ENCODE measurements at regions not wholly inside any gene's neighbourhood (a gene's known extent, or its start where the extent isn't known, plus 50 kb on each side); places are given as distances from the start of the nearest gene placed in this dataset.

GRCh38 chr5:29715167-29715566 is 1478.3 kb upstream of the CDH6 start:
- no peaks in the 10 kb centered on the region for H3K27me3 ChIP-seq (ENCODE audit: control insufficient read depth, insufficient read depth, low read length)
- no peak overlapping the region for H3K27ac ChIP-seq (ENCODE audit: low read length)
- ATAC-seq (no peak), DNase-seq (no peak)
- Mint-ChIP-seq H3K27me3 (ENCODE audit: low read depth in 2 of 2) (no peaks in the 10 kb centered on the region), H3K4me1 (no peaks in the 10 kb centered on the region), H3K4me3 (no peak overlapping the region), H3K9me3 (peaks cover 16 to 20% of the 10 kb centered on the region in 2 donors), H3K36me3 (peaks cover 9% of the 10 kb centered on the region), H3K27ac (no peak overlapping the region)
- no peaks in the 10 kb centered on the region for H3K36me3 ChIP-seq (ENCODE audit: control insufficient read depth, insufficient read depth, low read length)
- H3K4me1 ChIP-seq (ENCODE audit: control insufficient read depth, insufficient read depth, low read length) = no peaks in the 10 kb centered on the region
- intact Hi-C loops (cut with micrococcal nuclease) = no loop called here
- no peak overlapping the region for H3K4me3 ChIP-seq (ENCODE audit: low read length)
- no peak for TF ChIP-seq CTCF (IDR thresholded peaks at IDR 0.05)
- peaks cover 6% of the 10 kb centered on the region for H3K9me3 ChIP-seq (ENCODE audit: control insufficient read depth, insufficient read depth, low read length)

- no CpG with 5 or more reads among the region's 1 CpG for WGBS (ENCODE audit: insufficient coverage)
- Mint-ChIP-seq H3K4me3 (no peak overlapping the region), H3K27me3 (ENCODE audit: low read depth in 2 of 2) (no peaks in the 10 kb centered on the region), H3K4me1 (no peaks in the 10 kb centered on the region), H3K27ac (no peak overlapping the region), H3K9me3 (peaks cover 17 to 25% of the 10 kb centered on the region in 2 donors), H3K36me3 (peaks cover 9% of the 10 kb centered on the region)
- no peaks in the 10 kb centered on the region for H3K27me3 ChIP-seq (ENCODE audit: control insufficient read depth, insufficient read depth, low read length)
- no peaks in the 10 kb centered on the region for H3K36me3 ChIP-seq (ENCODE audit: control insufficient read depth, insufficient read depth, low read length)
- ATAC-seq (no peak), DNase-seq (no peak)
- no peaks in the 10 kb centered on the region for H3K4me1 ChIP-seq (ENCODE audit: control insufficient read depth, insufficient read depth, low read length)
- H3K27ac ChIP-seq (ENCODE audit: low read length) = no peak overlapping the region
- no peak overlapping the region for H3K4me3 ChIP-seq (ENCODE audit: low read length)
- H3K9me3 ChIP-seq (ENCODE audit: control insufficient read depth, insufficient read depth, low read length) = peaks cover 3% of the 10 kb centered on the region
- intact Hi-C loops (cut with micrococcal nuclease) = no loop called here
- TF ChIP-seq CTCF (IDR thresholded peaks at IDR 0.05) = no peak
Measured at GRCh38 chr5:29702875-29703274, 1490.6 kb upstream of the CDH6 start.

GRCh38 chr5:29701600-29701999 is 1491.9 kb upstream of the CDH6 start:
- no peaks in the 10 kb centered on the region for H3K4me1 Mint-ChIP-seq
- Histone ChIP-seq H3K27me3 (ENCODE audit: control insufficient read depth, insufficient read depth, low read length) (no peaks in the 10 kb centered on the region), H3K4me1 (ENCODE audit: control insufficient read depth, insufficient read depth, low read length) (no peaks in the 10 kb centered on the region), H3K36me3 (ENCODE audit: control insufficient read depth, insufficient read depth, low read length) (no peaks in the 10 kb centered on the region), H3K9me3 (ENCODE audit: control insufficient read depth, insufficient read depth, low read length) (peaks cover 3% of the 10 kb centered on the region), H3K4me3 (ENCODE audit: low read length) (no peak overlapping the region), H3K27ac (ENCODE audit: low read length) (no peak overlapping the region)
- peaks cover 9% of the 10 kb centered on the region for H3K36me3 Mint-ChIP-seq
- H3K27ac Mint-ChIP-seq = no peak overlapping the region
- H3K27me3 Mint-ChIP-seq (ENCODE audit: low read depth in 2 of 2) = no peaks in the 10 kb centered on the region
- no peak for TF ChIP-seq CTCF (IDR thresholded peaks at IDR 0.05)
- DNase-seq = no peak
- H3K4me3 Mint-ChIP-seq = no peak overlapping the region
- peaks cover 16 to 22% of the 10 kb centered on the region in 2 donors for H3K9me3 Mint-ChIP-seq
- intact Hi-C loops (cut with micrococcal nuclease) = no loop called here
- 100% methylated on average over 2 of the region's 4 CpGs for WGBS (ENCODE audit: insufficient coverage)
- no peak for ATAC-seq

GRCh38 chr5:29697785-29698414 is 1495.6 kb upstream of the CDH6 start:
- WGBS (ENCODE audit: insufficient coverage) = 81% methylated on average over 7 of the region's 9 CpGs
- ATAC-seq = no peak
- Histone ChIP-seq H3K27me3 (ENCODE audit: control insufficient read depth, insufficient read depth, low read length) (no peaks in the 10 kb centered on the region), H3K4me3 (ENCODE audit: low read length) (no peak overlapping the region), H3K36me3 (ENCODE audit: control insufficient read depth, insufficient read depth, low read length) (no peaks in the 10 kb centered on the region), H3K27ac (ENCODE audit: low read length) (no peak overlapping the region), H3K4me1 (ENCODE audit: control insufficient read depth, insufficient read depth, low read length) (no peaks in the 10 kb centered on the region), H3K9me3 (ENCODE audit: control insufficient read depth, insufficient read depth, low read length) (peaks cover 3% of the 10 kb centered on the region)
- no peak for DNase-seq
- Mint-ChIP-seq H3K27ac (no peak overlapping the region), H3K4me3 (no peak overlapping the region), H3K4me1 (no peaks in the 10 kb centered on the region), H3K27me3 (ENCODE audit: low read depth in 2 of 2) (no peaks in the 10 kb centered on the region), H3K36me3 (peaks cover 9% of the 10 kb centered on the region), H3K9me3 (peaks cover 9 to 27% of the 10 kb centered on the region in 2 donors)
- intact Hi-C loops (cut with micrococcal nuclease) = no loop called here
- TF ChIP-seq CTCF (IDR thresholded peaks at IDR 0.05) = no peak
